Naive thymus-derived CD8-positive, alpha-beta T cell (primary cell): ENCODE measurements at regions not wholly inside any gene's neighbourhood (a gene's known extent, or its start where the extent isn't known, plus 50 kb on each side); places are given as distances from the start of the nearest gene placed in this dataset.

Experiments
- ATAC-seq, 2 donors: fragments of 150-1000 bp; cut with Tn5 transposase in 1 of 2; sonication (Bioruptor Pico), chemical (Tn5 transposase) in 1 of 2; 1 replicate in 1 of 2; 2 replicates in 1 of 2; pipeline ENCODE4 v1.10.0; 2021; ENCODE audit warnings: mild to moderate bottlenecking in 2 of 2, moderate library complexity in 2 of 2
- POLR2A ChIA-PET: fragments of 350-600 bp; sonication (Branson Sonifier 250); formaldehyde crosslinking; loops from one replicate; lab custom pipeline; 2021; ENCODE audit warnings: antibody characterized with exemption; lab: Charles Lee
- DNase-seq, 10 donors: peaks; one replicate each; pipeline versions ENCODE4 v3.0.0 to v3.0.0-alpha.2; 2020 to 2022
- H3K27ac Mint-ChIP-seq, 10 donors: one replicate each; pipeline ENCODE4 v1.8.0; 2020 to 2022; ENCODE audit warnings: mild to moderate bottlenecking in 10 of 10, mixed read lengths in 10 of 10, moderate library complexity in 4 of 10, inconsistent platforms in 1 of 10
- H3K27me3 Mint-ChIP-seq, 5 donors: one replicate each; pipeline ENCODE4 v1.8.0; 2021 to 2022; ENCODE audit warnings: mixed read lengths in 5 of 5
- H3K36me3 Mint-ChIP-seq, 3 donors: one replicate each; pipeline ENCODE4 v1.8.0; 2020 to 2022; ENCODE audit warnings: mixed read lengths in 3 of 3, mild to moderate bottlenecking in 2 of 3, inconsistent platforms in 1 of 3
- H3K4me1 Mint-ChIP-seq, 4 donors: one replicate each; pipeline ENCODE4 v1.8.0; 2021 to 2022; ENCODE audit warnings: mixed read lengths in 4 of 4
- H3K4me3 Mint-ChIP-seq, 10 donors: one replicate each; pipeline ENCODE4 v1.8.0; 2020 to 2022; ENCODE audit warnings: mild to moderate bottlenecking in 10 of 10, mixed read lengths in 10 of 10, moderate library complexity in 6 of 10, inconsistent platforms in 1 of 10
- H3K9me3 Mint-ChIP-seq, 9 donors: one replicate each; pipeline ENCODE4 v1.8.0; 2020 to 2022; ENCODE audit warnings: mixed read lengths in 9 of 9, mild to moderate bottlenecking in 3 of 9, inconsistent platforms in 1 of 9, moderate library complexity in 1 of 9

DNA sequence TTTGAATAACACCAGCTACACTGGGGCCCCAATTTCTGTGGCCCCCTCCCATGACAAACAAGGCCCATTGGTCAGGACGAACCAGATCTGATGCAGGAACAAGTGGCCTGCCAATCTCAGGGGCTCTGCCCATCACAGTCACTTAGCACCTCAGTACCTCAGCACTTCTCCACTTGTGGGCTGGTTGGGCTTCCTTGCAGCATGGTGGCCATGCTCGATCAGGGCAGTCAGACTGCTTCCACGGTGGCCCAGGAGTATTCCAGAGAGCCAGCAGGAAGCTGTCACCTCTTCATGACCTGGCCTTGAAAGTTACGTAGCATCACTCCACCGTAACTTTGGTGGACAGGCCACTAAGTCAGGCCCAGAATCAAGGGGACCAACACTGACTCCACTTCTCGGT is 206.5 kb downstream of the AUH start:
- POLR2A ChIA-PET = no interaction called here
- ATAC-seq (no peak), DNase-seq (no peak)
- H3K4me3 Mint-ChIP-seq = no peak overlapping the region
- no peaks in the 10 kb centered on the region for H3K27me3 Mint-ChIP-seq
- peak overlapping the region in 1 of 10 donors; percentile 18 for H3K27ac Mint-ChIP-seq
- H3K9me3 Mint-ChIP-seq = peaks cover 0 to 4% (median 0%) of the 10 kb centered on the region in 9 donors
- H3K36me3 Mint-ChIP-seq = no peaks in the 10 kb centered on the region
- peaks cover 10 to 37% (median 28%) of the 10 kb centered on the region in 4 donors for H3K4me1 Mint-ChIP-seq

DNA sequence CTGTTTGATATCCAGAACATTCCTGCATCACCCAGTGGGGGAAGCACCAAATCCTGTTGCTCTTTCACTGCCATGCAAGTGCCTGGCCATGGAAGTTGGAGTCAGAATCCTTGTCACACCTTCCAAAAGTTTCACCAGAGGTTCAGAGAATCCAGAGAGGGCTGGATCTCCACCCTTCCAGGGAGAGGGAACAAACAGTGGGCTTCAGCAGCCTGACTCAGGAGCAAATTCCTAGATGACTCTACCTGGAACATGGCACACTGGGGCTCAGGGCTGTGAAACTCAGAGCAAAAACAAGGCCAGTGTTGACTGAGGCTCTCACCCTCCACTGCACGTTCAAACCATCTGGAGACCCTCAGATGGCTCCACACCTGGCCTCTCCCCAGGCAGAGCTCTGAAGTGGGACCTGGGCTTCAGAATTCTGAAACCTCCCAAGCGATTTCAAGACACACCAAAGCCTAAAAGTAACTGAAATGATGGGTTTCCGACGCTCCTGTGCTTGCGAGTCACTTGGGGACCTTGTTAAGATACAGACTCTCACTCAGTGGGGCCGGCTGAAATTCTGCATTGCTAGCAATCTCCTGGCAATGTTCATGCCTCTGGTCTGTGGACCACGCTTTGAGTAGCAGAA is 205.9 kb downstream of the AUH start:
- peak overlapping the region in 1 of 10 donors; percentile 86 for H3K27ac Mint-ChIP-seq
- DNase-seq = no peak
- no peak overlapping the region for H3K4me3 Mint-ChIP-seq
- H3K27me3 Mint-ChIP-seq = no peaks in the 10 kb centered on the region
- no peaks in the 10 kb centered on the region for H3K36me3 Mint-ChIP-seq
- POLR2A ChIA-PET = no interaction called here
- H3K4me1 Mint-ChIP-seq = peaks cover 5 to 31% (median 21%) of the 10 kb centered on the region in 4 donors
- peaks cover 0 to 2% (median 0%) of the 10 kb centered on the region in 9 donors for H3K9me3 Mint-ChIP-seq
- no peak for ATAC-seq

DNA sequence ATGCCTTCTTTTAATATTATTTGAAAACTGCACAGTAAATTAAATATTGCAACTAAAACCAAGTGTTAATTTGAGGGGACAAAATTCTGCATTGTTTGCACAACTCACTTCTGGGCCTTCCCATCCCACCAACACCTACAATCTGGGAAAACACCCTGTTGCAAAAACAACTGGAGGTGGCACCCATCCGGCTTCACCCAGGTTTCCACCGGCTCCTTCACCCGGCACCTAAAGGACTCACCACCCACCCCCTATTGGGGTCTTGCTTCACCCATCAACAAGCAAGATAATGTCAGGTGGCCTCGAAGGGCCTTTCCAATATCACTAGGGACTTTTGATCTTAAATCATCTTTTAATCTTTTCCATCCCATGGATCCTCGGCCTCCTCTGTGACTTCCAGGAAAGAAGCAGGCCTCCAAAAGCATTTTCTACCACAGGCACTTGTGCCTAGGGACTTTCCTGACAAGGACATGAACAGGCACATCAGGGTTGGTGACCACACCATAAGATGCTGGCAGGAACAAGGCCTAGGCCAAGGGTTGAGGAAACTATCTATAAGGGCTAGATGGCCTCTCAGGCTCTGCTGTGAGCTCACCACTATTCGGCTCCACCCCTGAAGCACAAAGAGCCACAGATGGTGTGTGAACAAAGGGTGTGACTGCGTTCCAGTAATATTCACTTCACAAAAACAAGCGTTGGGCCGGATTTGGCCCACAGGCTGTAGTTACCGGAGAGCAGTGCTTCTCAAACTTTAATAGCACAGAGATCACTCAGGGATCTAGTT is 205.1 kb downstream of the AUH start:
- Mint-ChIP-seq H3K4me3 (peak overlapping the region in 1 of 10 donors; percentile 58), H3K36me3 (no peaks in the 10 kb centered on the region), H3K27ac (peak overlapping the region in 3 of 10 donors; percentile 5 to 86 (median 31)), H3K27me3 (no peaks in the 10 kb centered on the region), H3K4me1 (peaks cover 5 to 30% (median 19%) of the 10 kb centered on the region in 4 donors), H3K9me3 (no peaks in the 10 kb centered on the region)
- no peak for ATAC-seq
- no peak for DNase-seq
- POLR2A ChIA-PET = no interaction called here

DNA sequence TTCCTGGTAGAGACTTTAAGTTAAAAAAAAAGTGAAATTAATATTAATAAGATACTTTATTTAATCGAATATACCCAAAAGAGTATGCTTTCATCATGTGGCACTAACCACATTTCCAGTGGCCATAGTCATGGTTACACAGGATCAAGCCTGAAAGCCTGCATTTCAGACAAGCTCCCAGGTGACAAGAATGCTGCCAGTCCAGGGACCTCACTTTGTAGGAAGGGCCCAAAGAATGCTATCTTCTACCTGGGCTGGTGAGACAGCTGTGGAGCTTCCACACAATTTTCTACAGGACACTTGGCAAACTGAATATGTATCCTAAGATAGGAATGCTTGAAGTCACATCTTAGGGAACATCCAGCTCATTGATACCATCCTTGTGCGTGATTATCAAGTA is 203.8 kb downstream of the AUH start:
- no peak overlapping the region for H3K4me3 Mint-ChIP-seq
- no peaks in the 10 kb centered on the region for H3K9me3 Mint-ChIP-seq
- no peaks in the 10 kb centered on the region for H3K27me3 Mint-ChIP-seq
- H3K27ac Mint-ChIP-seq = peak overlapping the region in 2 of 10 donors; percentile 10 to 50
- no peak for ATAC-seq
- H3K4me1 Mint-ChIP-seq = peaks cover 7 to 28% (median 19%) of the 10 kb centered on the region in 4 donors
- DNase-seq = no peak
- POLR2A ChIA-PET = no interaction called here
- H3K36me3 Mint-ChIP-seq = no peaks in the 10 kb centered on the region

DNA sequence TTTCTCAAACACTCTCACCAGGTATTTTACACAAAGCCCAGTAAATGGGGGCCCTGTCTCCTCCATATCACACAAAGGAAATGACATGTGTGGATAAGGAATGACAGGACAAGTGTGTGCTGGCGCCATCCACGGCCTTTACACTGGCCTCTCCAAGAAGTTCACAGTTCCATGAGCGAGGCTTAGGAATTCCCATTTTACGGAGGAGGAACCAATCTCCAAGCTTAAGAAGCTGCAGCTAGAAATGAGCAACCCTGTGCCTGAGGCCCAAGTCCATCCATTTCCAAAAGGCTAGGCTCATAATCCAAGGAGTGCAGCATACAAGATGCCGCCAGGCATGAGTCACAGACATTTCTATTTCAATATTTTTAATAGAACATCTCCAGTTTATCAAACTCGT is 203.4 kb downstream of the AUH start:
- Mint-ChIP-seq H3K4me3 (no peak overlapping the region), H3K27me3 (no peaks in the 10 kb centered on the region), H3K36me3 (no peaks in the 10 kb centered on the region), H3K4me1 (peaks cover 10 to 30% (median 23%) of the 10 kb centered on the region in 4 donors), H3K27ac (peak overlapping the region in 2 of 10 donors; percentile 10 to 50), H3K9me3 (no peaks in the 10 kb centered on the region)
- DNase-seq (no peak), ATAC-seq (no peak)
- POLR2A ChIA-PET = no interaction called here

DNA sequence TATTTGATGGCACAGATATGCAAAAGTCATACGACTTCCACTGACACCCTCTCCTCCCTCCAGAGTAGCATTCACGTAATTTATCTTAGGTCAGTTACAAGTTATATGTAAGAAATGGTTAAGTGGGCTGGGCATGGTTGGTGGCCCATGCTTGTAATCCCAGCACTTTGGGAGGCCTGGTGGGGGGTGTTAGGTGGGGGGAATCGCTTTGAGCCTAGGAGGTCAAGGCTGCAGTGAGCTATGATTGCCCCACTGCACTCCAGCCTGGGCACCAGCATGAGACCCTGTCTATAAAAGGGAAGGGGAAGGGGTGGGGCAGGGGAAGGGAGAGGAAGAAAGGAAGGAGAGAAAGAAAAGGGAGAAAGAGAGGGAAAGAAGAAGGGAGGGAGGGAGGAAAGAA is 202.8 kb downstream of the AUH start:
- Mint-ChIP-seq H3K4me1 (peaks cover 13 to 37% (median 29%) of the 10 kb centered on the region in 4 donors), H3K27ac (peak overlapping the region in 1 of 10 donors; percentile 62), H3K4me3 (no peak overlapping the region), H3K9me3 (no peaks in the 10 kb centered on the region), H3K36me3 (no peaks in the 10 kb centered on the region), H3K27me3 (no peaks in the 10 kb centered on the region)
- DNase-seq (peak in 1 of 10 donors; percentile 16), ATAC-seq (no peak)
- POLR2A ChIA-PET = no interaction called here

DNA sequence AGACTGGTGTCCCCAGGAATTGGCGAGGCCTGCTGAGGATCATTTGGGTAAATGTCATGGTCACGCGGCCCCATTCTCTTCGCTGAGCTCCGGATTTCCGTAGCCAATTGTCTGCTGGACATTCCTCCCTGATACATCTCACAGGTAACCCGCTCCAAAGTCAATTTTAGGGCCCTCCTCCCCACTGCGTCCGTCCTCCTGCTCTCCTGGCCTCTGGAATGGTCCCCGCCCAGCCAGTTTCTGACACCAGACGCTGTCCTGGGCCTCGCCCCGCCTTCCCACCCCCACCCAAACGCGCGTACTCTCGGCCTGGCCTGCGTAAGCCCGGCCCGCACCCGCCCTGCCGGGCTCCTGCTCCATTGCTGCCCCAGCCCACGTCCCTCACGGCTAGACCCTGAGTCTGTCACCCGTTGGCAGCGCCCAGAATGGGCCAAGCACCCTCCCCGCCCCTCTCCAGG is 202.0 kb downstream of the AUH start:
- ATAC-seq (no peak), DNase-seq (no peak)
- Mint-ChIP-seq H3K27ac (peak overlapping the region in 1 of 10 donors; percentile 62), H3K36me3 (no peaks in the 10 kb centered on the region), H3K27me3 (no peaks in the 10 kb centered on the region), H3K4me3 (peak overlapping the region in 1 of 10 donors; percentile 37), H3K4me1 (peaks cover 19 to 44% (median 37%) of the 10 kb centered on the region in 4 donors), H3K9me3 (no peaks in the 10 kb centered on the region)
- POLR2A ChIA-PET = interaction anchor here (0.6 kb wide), 1 partner anchor 13 kb away, joined by 3 read pairs; no protein-coding TSS in a partner anchor

DNA sequence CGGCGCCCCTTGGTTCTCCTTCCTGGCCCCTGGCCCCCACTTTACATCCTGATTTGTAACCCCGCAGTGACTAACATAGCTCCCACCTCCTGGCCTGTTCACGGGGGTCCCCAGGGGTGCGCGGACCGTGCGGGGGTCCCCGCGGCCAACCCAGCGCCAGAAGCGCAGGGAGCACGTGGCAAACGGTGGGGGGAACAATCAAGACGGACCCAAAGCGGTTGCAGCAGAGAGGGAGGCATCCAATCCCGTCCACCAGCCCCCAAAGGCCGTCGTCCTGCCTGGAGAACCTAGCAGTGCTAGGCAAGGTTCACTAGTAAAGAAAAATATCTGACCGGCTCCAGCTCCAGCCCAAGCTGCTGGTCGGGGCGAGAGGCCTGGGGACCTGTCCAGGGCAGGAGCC is 201.5 kb downstream of the AUH start:
- peak in 1 of 10 donors; percentile 37 for DNase-seq
- no peaks in the 10 kb centered on the region for H3K9me3 Mint-ChIP-seq
- POLR2A ChIA-PET = no interaction called here
- H3K27me3 Mint-ChIP-seq = no peaks in the 10 kb centered on the region
- no peak overlapping the region for H3K27ac Mint-ChIP-seq
- H3K4me1 Mint-ChIP-seq = peaks cover 24 to 49% (median 42%) of the 10 kb centered on the region in 4 donors
- H3K36me3 Mint-ChIP-seq = no peaks in the 10 kb centered on the region
- no peak overlapping the region for H3K4me3 Mint-ChIP-seq
- ATAC-seq = no peak

DNA sequence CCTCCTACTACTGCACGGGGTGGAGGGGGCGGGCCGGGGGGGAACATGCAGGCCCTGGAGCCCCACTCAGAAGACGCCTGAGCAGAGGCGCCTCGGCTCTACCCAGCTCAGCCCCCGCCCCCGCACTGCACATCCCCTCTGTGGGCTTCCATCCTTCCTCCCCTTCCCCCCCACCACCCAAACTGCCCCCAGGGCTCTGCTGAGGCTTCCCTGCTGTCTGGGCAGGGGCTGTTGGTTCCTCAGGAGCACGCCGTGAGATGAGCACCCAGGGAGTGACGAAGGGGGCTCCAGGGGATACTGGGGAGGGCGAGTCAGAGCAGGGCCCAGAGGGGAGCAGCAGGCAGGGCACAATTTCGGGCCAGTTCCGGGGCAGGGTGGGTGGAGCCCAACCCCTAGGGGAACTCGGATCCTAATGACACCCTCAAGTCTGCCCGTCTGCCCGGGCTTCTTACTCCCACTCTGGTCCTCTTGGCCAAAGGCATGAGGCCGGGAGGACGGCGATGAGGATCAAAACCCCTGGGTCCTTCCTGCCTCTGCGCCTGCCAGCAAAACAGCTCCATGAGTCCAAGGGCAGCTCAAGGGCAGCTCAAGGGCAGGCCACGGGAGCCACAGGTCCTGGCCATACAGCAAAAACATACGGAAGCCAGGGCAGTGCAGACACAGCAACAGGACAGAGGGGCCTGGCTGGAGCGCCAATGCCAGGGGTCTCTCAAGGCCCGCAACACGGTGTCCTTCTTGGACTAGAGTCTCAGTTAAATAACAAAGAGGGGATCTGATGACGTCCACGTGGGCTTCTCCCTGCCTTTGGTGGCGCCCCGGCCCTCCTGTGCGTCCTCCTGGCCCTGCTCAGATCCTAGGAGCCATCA is 200.9 kb downstream of the AUH start:
- ATAC-seq (no peak), DNase-seq (no peak)
- Mint-ChIP-seq H3K36me3 (no peaks in the 10 kb centered on the region), H3K9me3 (no peaks in the 10 kb centered on the region), H3K4me1 (peaks cover 24 to 54% (median 44%) of the 10 kb centered on the region in 4 donors), H3K27me3 (no peaks in the 10 kb centered on the region), H3K27ac (peak overlapping the region in 5 of 10 donors; percentile 33 to 78 (median 49)), H3K4me3 (peak overlapping the region in 2 of 10 donors; percentile 40 to 88)
- POLR2A ChIA-PET = no interaction called here

DNA sequence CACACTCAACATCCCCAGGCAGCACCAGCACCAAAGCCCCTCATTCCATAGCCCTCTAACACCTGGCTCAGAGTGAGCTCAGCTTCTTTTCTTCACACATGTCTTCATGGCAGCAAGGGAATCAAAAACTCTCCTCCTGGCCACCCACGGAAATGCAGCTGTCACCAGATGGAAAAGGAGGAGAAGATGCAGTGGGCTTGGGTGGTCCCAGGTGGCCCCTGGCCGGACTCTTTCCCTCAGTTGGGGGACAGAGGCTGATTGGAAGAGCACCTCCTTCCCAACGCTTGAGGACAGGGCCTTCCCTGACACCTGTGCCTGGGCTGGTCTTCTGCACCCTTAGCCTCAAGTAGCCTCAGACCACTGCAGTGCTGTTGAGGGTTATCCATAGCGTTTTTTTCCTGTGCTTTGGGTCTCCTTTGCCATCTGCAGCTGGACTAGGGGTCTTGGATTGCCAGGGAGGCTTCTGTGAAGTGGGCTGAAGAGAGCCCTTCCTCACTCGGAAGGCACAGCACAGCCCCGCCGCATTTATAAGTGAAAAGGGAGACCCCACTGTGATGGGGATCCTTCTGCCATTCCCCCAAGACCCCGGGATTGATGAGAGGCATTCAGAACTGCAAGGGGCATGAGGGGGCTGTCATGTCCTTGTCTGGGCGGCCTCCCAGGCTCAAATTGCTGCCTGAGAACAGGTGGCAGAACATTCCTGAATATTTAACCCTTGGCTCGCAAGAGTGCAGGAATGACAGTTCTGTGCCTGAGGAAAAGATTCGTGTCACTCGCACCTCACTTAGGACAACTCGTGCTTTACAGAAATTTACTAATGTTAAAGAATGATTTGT is 200.0 kb downstream of the AUH start:
- Mint-ChIP-seq H3K4me3 (peak overlapping the region in 9 of 10 donors; percentile 38 to 88 (median 65)), H3K27me3 (no peaks in the 10 kb centered on the region), H3K9me3 (no peaks in the 10 kb centered on the region), H3K36me3 (no peaks in the 10 kb centered on the region), H3K4me1 (peaks cover 24 to 48% (median 44%) of the 10 kb centered on the region in 4 donors), H3K27ac (peak overlapping the region in 6 of 10 donors; percentile 49 to 88 (median 75))
- POLR2A ChIA-PET = no interaction called here
- ATAC-seq (no peak), DNase-seq (peak in 1 of 10 donors; percentile 11)

DNA sequence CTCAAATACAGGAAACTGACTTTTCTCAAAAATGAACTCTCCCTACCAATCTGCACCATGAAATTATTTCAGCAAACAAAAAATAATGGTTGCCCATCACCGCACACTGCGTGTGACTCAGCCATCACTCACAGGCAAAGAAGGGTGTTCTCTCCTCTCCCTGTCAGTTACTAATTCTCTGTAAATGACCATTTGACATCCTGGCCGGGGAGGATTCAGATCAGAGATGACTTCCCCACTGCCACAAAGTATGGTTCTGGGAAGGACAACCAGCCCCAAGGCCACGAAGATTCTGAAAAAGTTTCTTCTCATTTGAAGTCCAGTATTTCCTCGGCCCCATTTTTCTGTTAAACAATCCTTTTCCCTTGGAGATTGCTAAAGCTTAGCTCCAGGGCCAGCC is 199.4 kb downstream of the AUH start:
- POLR2A ChIA-PET = no interaction called here
- Mint-ChIP-seq H3K4me1 (peaks cover 24 to 45% (median 44%) of the 10 kb centered on the region in 4 donors), H3K9me3 (no peaks in the 10 kb centered on the region), H3K27me3 (no peaks in the 10 kb centered on the region), H3K4me3 (peak overlapping the region; percentile 5 to 88 (median 62)), H3K27ac (peak overlapping the region in 8 of 10 donors; percentile 32 to 88 (median 70)), H3K36me3 (no peaks in the 10 kb centered on the region)
- ATAC-seq (no peak), DNase-seq (peak in 1 of 10 donors; percentile 15)
